GM19328 (cell line): ENCODE measurements at regions not wholly inside any gene's neighbourhood (a gene's known extent, or its start where the extent isn't known, plus 50 kb on each side); places are given as distances from the start of the nearest gene placed in this dataset.

Experiments
- ATAC-seq: cut with Tn5 transposase; IDR thresholded peaks from one replicate; pipeline ENCODE4 v1.9.1; 2021; ENCODE audit warnings: mild to moderate bottlenecking, moderate library complexity; ENCODE audit not compliant: unreplicated experiment

- ATAC-seq = no peak
Measured at GRCh38 chr2:23091019-23091418, 294.0 kb upstream of the KLHL29 start.

- no peak for ATAC-seq
Measured at GRCh38 chr2:23091900-23092299, 293.1 kb upstream of the KLHL29 start.

GRCh38 chr2:23092831-23093230, 292.1 kb upstream of the KLHL29 start:
- ATAC-seq = no peak

GRCh38 chr2:23093513-23093912, 291.5 kb upstream of the KLHL29 start:
- ATAC-seq = no peak

- ATAC-seq = no peak
Measured at GRCh38 chr2:23096906-23097602, 287.9 kb upstream of the KLHL29 start.

GRCh38 chr2:23100406-23100805, 284.6 kb upstream of the KLHL29 start:
- ATAC-seq = no peak

GRCh38 chr2:23106242-23106785, 278.7 kb upstream of the KLHL29 start:
- no peak for ATAC-seq

GRCh38 chr2:23107327-23107941, 277.5 kb upstream of the KLHL29 start:
- ATAC-seq = no peak

GRCh38 chr2:23111263-23111662, 273.7 kb upstream of the KLHL29 start:
- no peak for ATAC-seq

- no peak for ATAC-seq
Measured at GRCh38 chr2:23112517-23112916, 272.5 kb upstream of the KLHL29 start.

- ATAC-seq = no peak
Measured at GRCh38 chr2:23114299-23114698, 270.7 kb upstream of the KLHL29 start.

GRCh38 chr2:23118313-23118712, 266.7 kb upstream of the KLHL29 start:
- ATAC-seq = no peak

GRCh38 chr2:23118894-23119293, 266.1 kb upstream of the KLHL29 start:
- no peak for ATAC-seq

GRCh38 chr2:23120161-23120560, 264.8 kb upstream of the KLHL29 start:
- no peak for ATAC-seq

GRCh38 chr2:23121968-23122648, 262.9 kb upstream of the KLHL29 start:
- ATAC-seq = no peak

- ATAC-seq = no peak
Measured at GRCh38 chr2:23122681-23123215, 262.2 kb upstream of the KLHL29 start.

GRCh38 chr2:23123686-23124085, 261.3 kb upstream of the KLHL29 start:
- ATAC-seq = no peak

- ATAC-seq = no peak
Measured at GRCh38 chr2:23124214-23124750, 260.7 kb upstream of the KLHL29 start.

- ATAC-seq = no peak
Measured at GRCh38 chr2:23127465-23127864, 257.5 kb upstream of the KLHL29 start.

GRCh38 chr2:23128684-23129292, 256.2 kb upstream of the KLHL29 start:
- no peak for ATAC-seq

GRCh38 chr2:23131066-23131575, 253.9 kb upstream of the KLHL29 start:
- ATAC-seq = no peak
